Smooth muscle cell (in vitro differentiated cells): ENCODE measurements at regions not wholly inside any gene's neighbourhood (a gene's known extent, or its start where the extent isn't known, plus 50 kb on each side); places are given as distances from the start of the nearest gene placed in this dataset.

Experiments used
- DNase-seq: peaks from one replicate; lab custom pipeline; 2025; ENCODE audit not compliant: unreplicated experiment; lab: John Stamatoyannopoulos, UW
- H2AFZ ChIP-seq: fragments of 200-600 bp; sonication (generic); 2 replicates; pipeline ENCODE4 v1.6.0; 2016; ENCODE audit warnings: antibody characterized with exemption, low read depth, mild to moderate bottlenecking
- H3F3A ChIP-seq: fragments of 200-600 bp; sonication (generic); 2 replicates; pipeline ENCODE4 v1.6.0; 2017; ENCODE audit warnings: antibody characterized with exemption, low read depth
- H3K27ac ChIP-seq: fragments of 200-600 bp; sonication (generic); 2 replicates; pipeline ENCODE4 v1.5.1; 2016; ENCODE audit warnings: low read depth, mild to moderate bottlenecking
- H3K27me3 ChIP-seq: fragments of 200-600 bp; sonication (generic); 2 replicates; pipeline ENCODE4 v1.6.1; 2016; ENCODE audit warnings: low read depth, mild to moderate bottlenecking
- H3K36me3 ChIP-seq: fragments of 200-600 bp; sonication (generic); 2 replicates; pipeline ENCODE4 v1.5.1; 2016; ENCODE audit warnings: low read depth
- H3K4me1 ChIP-seq: fragments of 200-600 bp; sonication (generic); 2 replicates; pipeline ENCODE4 v1.5.1; 2016; ENCODE audit warnings: low read depth
- H3K4me2 ChIP-seq: fragments of 200-600 bp; sonication (generic); 2 replicates; pipeline ENCODE4 v1.6.0; 2016; ENCODE audit warnings: mild to moderate bottlenecking
- H3K4me3 ChIP-seq: fragments of 200-600 bp; sonication (generic); 2 replicates; pipeline ENCODE4 v1.5.1; 2016; ENCODE audit warnings: mild to moderate bottlenecking
- H3K79me2 ChIP-seq: fragments of 200-600 bp; sonication (generic); 2 replicates; pipeline ENCODE4 v1.6.0; 2016; ENCODE audit warnings: low read depth, mild to moderate bottlenecking
- H3K9ac ChIP-seq: fragments of 200-600 bp; sonication (generic); 2 replicates; pipeline ENCODE4 v1.6.0; 2016; ENCODE audit warnings: low read depth
- H3K9me3 ChIP-seq: fragments of 200-600 bp; sonication (generic); replicated peaks from 2 replicates; pipeline ENCODE4 v1.5.1; 2016; ENCODE audit warnings: low read depth
- H4K20me1 ChIP-seq: fragments of 200-600 bp; sonication (generic); 2 replicates; pipeline ENCODE4 v1.6.0; 2016; ENCODE audit warnings: low read depth
- CTCF ChIP-seq: fragments of 200-600 bp; sonication (generic); IDR thresholded peaks from 2 replicates; pipeline ENCODE4 v1.5.1; 2017; ENCODE audit warnings: borderline replicate concordance, mild to moderate bottlenecking, antibody characterized with exemption; ENCODE audit not compliant: insufficient read depth, poor library complexity, severe bottlenecking
- WGBS: methylation state at CpG from one replicate; pipeline ENCODE4 v1.1.7; 2016; ENCODE audit warnings: low lambda C conversion rate; 5-methylcytosine and 5-hydroxymethylcytosine counted together

DNA sequence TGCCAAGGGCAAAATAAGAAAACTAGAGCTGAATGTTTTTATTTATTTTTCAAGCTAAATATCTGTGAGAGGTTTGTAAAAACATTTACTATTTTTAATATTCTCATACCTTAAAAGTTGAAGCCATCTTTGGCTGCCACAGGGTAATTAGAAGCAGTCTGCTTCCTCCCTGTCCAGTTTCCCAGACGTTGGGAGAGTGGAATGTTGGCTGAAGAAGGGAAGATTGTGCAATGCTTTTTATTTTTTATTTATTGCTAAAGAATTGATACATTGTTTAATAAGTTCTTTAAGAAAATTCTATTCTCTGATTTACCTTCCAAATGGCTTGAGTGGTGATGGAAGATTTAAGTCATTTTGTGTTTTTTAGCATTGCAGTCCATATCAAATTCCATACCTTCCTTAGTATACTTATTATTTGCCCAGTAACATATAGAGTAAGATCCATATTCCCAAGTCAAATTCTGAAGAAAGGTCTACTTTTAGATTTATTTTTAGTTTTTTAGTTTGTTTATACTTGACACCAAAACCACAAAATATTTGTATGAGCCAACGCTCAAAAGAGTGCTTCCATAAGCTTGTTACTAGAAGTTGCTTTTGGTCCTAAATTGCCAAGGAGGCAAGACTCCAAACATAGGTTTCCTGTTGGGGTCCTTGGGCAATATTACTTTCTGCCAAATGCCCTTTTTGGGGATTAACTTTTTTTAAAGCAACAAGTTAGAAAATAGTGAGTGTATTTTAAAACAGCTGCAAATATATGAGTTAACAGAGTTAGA, 124.0 kb upstream of the CPM start:
- Histone ChIP-seq H3K27ac (peak overlapping the region; percentile 43), H4K20me1 (no peaks in the 10 kb centered on the region), H2AFZ (no peak overlapping the region), H3K4me2 (peak overlapping the region; percentile 57), H3K9me3 (no peaks in the 10 kb centered on the region), H3K4me1 (peaks cover 7% of the 10 kb centered on the region), H3K9ac (no peak overlapping the region), H3K79me2 (no peaks in the 10 kb centered on the region), H3K36me3 (no peaks in the 10 kb centered on the region), H3F3A (no peaks in the 10 kb centered on the region), H3K4me3 (no peak overlapping the region), H3K27me3 (no peaks in the 10 kb centered on the region)
- DNase-seq: no peak
- TF ChIP-seq CTCF: no peak
- 30% methylated on average over 2 of the region's 2 CpGs for WGBS

- Histone ChIP-seq H3K4me3 (no peak overlapping the region), H3F3A (no peaks in the 10 kb centered on the region), H3K27ac (no peak overlapping the region), H3K4me2 (no peak overlapping the region), H3K9ac (no peak overlapping the region), H3K27me3 (no peaks in the 10 kb centered on the region), H3K4me1 (peaks cover 2% of the 10 kb centered on the region), H3K36me3 (no peaks in the 10 kb centered on the region), H2AFZ (no peak overlapping the region), H3K79me2 (no peaks in the 10 kb centered on the region), H3K9me3 (no peaks in the 10 kb centered on the region), H4K20me1 (no peaks in the 10 kb centered on the region)
- no peak for DNase-seq
- 94% methylated on average over 3 of the region's 3 CpGs for WGBS
- no peak for TF ChIP-seq CTCF
These were observed 124.8 kb upstream of the CPM start for GRCh38 chr12:69057742-69058141.

DNA sequence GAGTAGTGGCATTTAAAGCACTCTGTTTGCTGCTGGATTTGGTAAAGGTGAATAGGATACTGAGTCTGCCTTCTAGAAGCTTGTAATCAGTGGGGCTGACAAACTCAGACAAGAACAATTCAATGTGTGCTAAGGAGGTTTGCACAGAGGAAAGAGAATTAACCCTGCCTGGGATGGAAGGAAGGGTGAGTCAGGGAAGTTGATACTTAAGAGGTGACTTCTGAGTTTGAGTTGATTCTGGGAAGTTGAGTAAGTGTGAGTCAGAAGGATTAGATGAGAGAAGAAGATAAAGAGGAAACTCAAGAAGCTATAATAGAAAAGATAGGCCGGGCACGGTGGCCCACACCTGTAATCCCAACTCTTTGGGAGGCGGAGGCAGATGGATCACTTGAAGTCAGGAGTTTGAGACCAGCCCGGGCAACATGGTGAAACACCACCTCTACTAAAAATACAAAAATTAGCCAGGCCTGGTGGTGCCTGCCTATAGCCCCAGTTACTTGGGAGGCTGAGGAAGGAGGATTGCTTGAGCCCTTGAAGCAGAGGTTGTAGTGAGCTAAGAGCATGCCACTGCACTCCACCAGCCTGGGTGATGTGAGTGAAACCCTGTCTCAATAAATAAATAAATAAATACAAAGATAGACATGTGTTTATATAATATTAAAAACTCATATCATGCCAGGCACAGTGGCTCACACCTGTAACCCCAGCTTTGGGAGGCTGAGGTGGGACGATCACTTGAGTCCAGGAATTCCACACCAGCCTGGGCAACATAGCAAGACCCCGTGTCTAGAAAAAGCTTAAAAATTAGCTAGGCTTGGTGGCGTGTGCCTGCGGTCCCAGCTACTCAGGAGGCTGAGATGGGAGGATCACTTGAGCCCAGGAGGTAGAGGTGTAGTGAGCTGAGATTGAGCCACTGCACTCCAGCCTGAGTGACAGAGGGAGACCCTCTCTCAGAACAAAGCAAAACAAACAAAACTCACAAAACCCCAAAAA, 126.8 kb upstream of the CPM start:
- Histone ChIP-seq H3K4me2 (no peak overlapping the region), H3K27me3 (no peaks in the 10 kb centered on the region), H2AFZ (no peak overlapping the region), H3K9me3 (no peaks in the 10 kb centered on the region), H3K4me1 (no peaks in the 10 kb centered on the region), H3K79me2 (no peaks in the 10 kb centered on the region), H3K36me3 (no peaks in the 10 kb centered on the region), H3K4me3 (no peak overlapping the region), H3K27ac (no peak overlapping the region), H3K9ac (no peak overlapping the region), H3F3A (no peaks in the 10 kb centered on the region), H4K20me1 (no peaks in the 10 kb centered on the region)
- TF ChIP-seq CTCF: no peak
- no peak for DNase-seq
- WGBS: 87% methylated on average over 8 of the region's 8 CpGs
